ENCODE measurements at regions not wholly inside any gene's neighbourhood (a gene's known extent, or its start where the extent isn't known, plus 50 kb on each side); places are given as distances from the start of the nearest gene placed in this dataset.

DNA sequence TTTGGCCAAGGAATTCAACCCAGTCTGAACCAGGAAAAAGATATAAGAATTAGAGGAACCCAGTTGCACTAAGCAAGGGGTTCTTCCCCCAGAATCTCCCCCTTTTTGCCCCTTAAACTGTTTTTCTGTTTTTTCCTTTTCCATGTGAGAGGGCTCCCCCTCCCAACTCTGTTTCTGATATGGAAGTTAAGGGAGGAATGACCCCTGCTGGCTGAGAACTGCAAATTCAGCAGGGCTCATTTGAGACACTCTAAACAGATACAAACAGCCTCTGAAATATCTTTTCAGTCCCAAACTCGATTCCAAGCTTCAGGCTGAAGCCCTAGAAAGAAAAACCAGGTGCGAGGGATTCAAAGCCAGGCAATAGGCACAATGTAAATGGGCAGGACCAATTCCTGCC, 132.7 kb downstream of the SLC41A2 start:
- H4K20me1 ChIP-seq (ENCODE audit: insufficient read depth): no peaks in the 10 kb centered on the region
- TF ChIP-seq RAD21 (conservative IDR thresholded peaks at IDR 0.05) (no peak), SMC3 (conservative IDR thresholded peaks at IDR 0.05; ENCODE audit: poor library complexity) (no peak), TAF1 (IDR thresholded peaks at IDR 0.05; ENCODE audit: low read depth) (no peak), MXI1 (conservative IDR thresholded peaks at IDR 0.05; ENCODE audit: poor library complexity, severe bottlenecking) (no peak), EP300 (conservative IDR thresholded peaks at IDR 0.05; ENCODE audit: poor library complexity, severe bottlenecking) (no peak), EZH2 (IDR thresholded peaks at IDR 0.05; ENCODE audit: borderline replicate concordance, insufficient read depth, low read length, poor library complexity, severe bottlenecking) (no peak), POLR2AphosphoS5 (IDR thresholded peaks at IDR 0.05) (no peak)
- TF ChIP-seq, protein P1, sequence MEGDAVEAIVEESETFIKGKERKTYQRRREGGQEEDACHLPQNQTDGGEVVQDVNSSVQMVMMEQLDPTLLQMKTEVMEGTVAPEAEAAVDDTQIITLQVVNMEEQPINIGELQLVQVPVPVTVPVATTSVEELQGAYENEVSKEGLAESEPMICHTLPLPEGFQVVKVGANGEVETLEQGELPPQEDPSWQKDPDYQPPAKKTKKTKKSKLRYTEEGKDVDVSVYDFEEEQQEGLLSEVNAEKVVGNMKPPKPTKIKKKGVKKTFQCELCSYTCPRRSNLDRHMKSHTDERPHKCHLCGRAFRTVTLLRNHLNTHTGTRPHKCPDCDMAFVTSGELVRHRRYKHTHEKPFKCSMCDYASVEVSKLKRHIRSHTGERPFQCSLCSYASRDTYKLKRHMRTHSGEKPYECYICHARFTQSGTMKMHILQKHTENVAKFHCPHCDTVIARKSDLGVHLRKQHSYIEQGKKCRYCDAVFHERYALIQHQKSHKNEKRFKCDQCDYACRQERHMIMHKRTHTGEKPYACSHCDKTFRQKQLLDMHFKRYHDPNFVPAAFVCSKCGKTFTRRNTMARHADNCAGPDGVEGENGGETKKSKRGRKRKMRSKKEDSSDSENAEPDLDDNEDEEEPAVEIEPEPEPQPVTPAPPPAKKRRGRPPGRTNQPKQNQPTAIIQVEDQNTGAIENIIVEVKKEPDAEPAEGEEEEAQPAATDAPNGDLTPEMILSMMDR (IDR thresholded peaks at IDR 0.05; ENCODE audit: poor library complexity, severe bottlenecking): no peak
- TF ChIP-seq, protein P2, sequence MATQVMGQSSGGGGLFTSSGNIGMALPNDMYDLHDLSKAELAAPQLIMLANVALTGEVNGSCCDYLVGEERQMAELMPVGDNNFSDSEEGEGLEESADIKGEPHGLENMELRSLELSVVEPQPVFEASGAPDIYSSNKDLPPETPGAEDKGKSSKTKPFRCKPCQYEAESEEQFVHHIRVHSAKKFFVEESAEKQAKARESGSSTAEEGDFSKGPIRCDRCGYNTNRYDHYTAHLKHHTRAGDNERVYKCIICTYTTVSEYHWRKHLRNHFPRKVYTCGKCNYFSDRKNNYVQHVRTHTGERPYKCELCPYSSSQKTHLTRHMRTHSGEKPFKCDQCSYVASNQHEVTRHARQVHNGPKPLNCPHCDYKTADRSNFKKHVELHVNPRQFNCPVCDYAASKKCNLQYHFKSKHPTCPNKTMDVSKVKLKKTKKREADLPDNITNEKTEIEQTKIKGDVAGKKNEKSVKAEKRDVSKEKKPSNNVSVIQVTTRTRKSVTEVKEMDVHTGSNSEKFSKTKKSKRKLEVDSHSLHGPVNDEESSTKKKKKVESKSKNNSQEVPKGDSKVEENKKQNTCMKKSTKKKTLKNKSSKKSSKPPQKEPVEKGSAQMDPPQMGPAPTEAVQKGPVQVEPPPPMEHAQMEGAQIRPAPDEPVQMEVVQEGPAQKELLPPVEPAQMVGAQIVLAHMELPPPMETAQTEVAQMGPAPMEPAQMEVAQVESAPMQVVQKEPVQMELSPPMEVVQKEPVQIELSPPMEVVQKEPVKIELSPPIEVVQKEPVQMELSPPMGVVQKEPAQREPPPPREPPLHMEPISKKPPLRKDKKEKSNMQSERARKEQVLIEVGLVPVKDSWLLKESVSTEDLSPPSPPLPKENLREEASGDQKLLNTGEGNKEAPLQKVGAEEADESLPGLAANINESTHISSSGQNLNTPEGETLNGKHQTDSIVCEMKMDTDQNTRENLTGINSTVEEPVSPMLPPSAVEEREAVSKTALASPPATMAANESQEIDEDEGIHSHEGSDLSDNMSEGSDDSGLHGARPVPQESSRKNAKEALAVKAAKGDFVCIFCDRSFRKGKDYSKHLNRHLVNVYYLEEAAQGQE (IDR thresholded peaks at IDR 0.05; ENCODE audit: borderline replicate concordance): no peak
- no peaks in the 10 kb centered on the region for H3K27me3 ChIP-seq (ENCODE audit: insufficient read depth, low read depth, low read length)
- no peak overlapping the region for H3K27ac ChIP-seq (ENCODE audit: low read length)
- no peaks in the 10 kb centered on the region for H3F3A ChIP-seq (ENCODE audit: insufficient read depth, low read length, poor library complexity, severe bottlenecking)
- no peaks in the 10 kb centered on the region for H3K36me3 ChIP-seq (ENCODE audit: insufficient read depth, low read length)
- no peak overlapping the region for H3K9ac ChIP-seq (ENCODE audit: low read length)
- H2AFZ ChIP-seq (ENCODE audit: low read depth, low read length): no peak overlapping the region
- no peak overlapping the region for H3K4me3 ChIP-seq (ENCODE audit: low read length)
- no peaks in the 10 kb centered on the region for H3K9me3 ChIP-seq (ENCODE audit: low read length)
- H3K9me2 ChIP-seq (ENCODE audit: insufficient read depth, low read length): no peaks in the 10 kb centered on the region
- H3K4me2 ChIP-seq (ENCODE audit: low read length): no peak overlapping the region
- H3K79me2 ChIP-seq (replicated peaks; ENCODE audit: insufficient read depth, low read length): no peaks in the 10 kb centered on the region

DNA sequence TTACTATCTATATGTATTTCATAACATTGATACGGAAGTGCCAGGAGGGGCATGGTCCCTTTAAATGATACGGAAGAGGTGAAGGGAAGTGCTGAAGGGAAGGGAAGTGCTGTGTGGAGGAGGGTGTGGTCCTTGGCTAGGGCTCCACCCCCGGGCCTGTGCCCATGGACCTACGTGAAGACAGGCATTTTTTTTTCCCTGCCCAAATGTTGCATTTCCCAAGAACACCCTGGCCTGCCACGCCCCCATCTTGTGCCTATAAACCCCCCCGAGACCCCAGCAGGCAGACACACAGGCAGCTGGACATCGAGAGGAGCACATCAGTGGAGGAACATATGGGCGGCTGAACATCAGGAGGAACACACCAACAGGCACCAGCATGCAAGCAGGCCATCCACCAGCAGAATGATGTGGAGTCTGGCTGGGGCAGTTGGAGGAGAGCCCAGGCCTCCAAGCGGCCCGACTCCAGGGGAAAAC, 134.1 kb downstream of the SLC41A2 start:
- Histone ChIP-seq H3K9ac (ENCODE audit: low read length) (no peak overlapping the region), H3K27me3 (ENCODE audit: insufficient read depth, low read depth, low read length) (no peaks in the 10 kb centered on the region), H3F3A (ENCODE audit: insufficient read depth, low read length, poor library complexity, severe bottlenecking) (no peaks in the 10 kb centered on the region), H3K9me3 (ENCODE audit: low read length) (peaks cover 3% of the 10 kb centered on the region), H3K4me3 (ENCODE audit: low read length) (no peak overlapping the region), H2AFZ (ENCODE audit: low read depth, low read length) (no peak overlapping the region), H3K9me2 (ENCODE audit: insufficient read depth, low read length) (no peaks in the 10 kb centered on the region), H3K79me2 (replicated peaks; ENCODE audit: insufficient read depth, low read length) (no peaks in the 10 kb centered on the region), H3K27ac (ENCODE audit: low read length) (no peak overlapping the region), H3K4me2 (ENCODE audit: low read length) (no peak overlapping the region), H3K36me3 (ENCODE audit: insufficient read depth, low read length) (no peaks in the 10 kb centered on the region), H4K20me1 (ENCODE audit: insufficient read depth) (no peaks in the 10 kb centered on the region)
- TF ChIP-seq, protein P2 (IDR thresholded peaks at IDR 0.05; ENCODE audit: borderline replicate concordance): no peak
- TF ChIP-seq RAD21 (conservative IDR thresholded peaks at IDR 0.05): no peak
- TF ChIP-seq, protein P1 (IDR thresholded peaks at IDR 0.05; ENCODE audit: poor library complexity, severe bottlenecking): no peak
- no peak for TF ChIP-seq POLR2AphosphoS5 (IDR thresholded peaks at IDR 0.05)
- no peak for TF ChIP-seq EZH2 (IDR thresholded peaks at IDR 0.05; ENCODE audit: borderline replicate concordance, insufficient read depth, low read length, poor library complexity, severe bottlenecking)
- no peak for TF ChIP-seq SMC3 (conservative IDR thresholded peaks at IDR 0.05; ENCODE audit: poor library complexity)
- TF ChIP-seq TAF1 (IDR thresholded peaks at IDR 0.05; ENCODE audit: low read depth): no peak
- TF ChIP-seq EP300 (conservative IDR thresholded peaks at IDR 0.05; ENCODE audit: poor library complexity, severe bottlenecking): no peak
- TF ChIP-seq MXI1 (conservative IDR thresholded peaks at IDR 0.05; ENCODE audit: poor library complexity, severe bottlenecking): no peak
